ENCODE measurements at regions not wholly inside any gene's neighbourhood (a gene's known extent, or its start where the extent isn't known, plus 50 kb on each side); places are given as distances from the start of the nearest gene placed in this dataset.
"Not testable (repeated sequence)": the region's sequence is repeated elsewhere in the genome, so short reads cannot be mapped to it uniquely, and the experiment has no call there.

DNA sequence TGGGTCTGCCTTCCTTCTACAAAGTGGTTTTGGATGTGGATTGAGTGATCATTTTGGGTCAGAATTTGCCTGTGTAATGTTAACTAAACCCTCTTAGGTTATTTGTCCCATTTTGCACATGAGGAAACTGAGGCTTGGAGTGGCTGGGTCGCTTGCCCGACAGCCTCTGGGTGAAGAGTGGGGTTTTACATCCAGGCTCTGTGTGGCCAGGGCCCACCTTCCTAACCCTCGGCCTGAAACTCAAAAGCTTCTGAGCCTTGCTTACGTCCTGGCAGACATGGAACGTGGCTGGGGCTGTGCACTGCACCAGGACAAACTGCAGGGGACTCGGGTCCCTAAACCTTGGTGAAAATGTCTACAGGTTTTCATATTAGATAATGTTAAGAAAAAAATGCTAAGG lies 542.4 kb downstream of the TBC1D22A start:
- DNase-seq = no peak

DNA sequence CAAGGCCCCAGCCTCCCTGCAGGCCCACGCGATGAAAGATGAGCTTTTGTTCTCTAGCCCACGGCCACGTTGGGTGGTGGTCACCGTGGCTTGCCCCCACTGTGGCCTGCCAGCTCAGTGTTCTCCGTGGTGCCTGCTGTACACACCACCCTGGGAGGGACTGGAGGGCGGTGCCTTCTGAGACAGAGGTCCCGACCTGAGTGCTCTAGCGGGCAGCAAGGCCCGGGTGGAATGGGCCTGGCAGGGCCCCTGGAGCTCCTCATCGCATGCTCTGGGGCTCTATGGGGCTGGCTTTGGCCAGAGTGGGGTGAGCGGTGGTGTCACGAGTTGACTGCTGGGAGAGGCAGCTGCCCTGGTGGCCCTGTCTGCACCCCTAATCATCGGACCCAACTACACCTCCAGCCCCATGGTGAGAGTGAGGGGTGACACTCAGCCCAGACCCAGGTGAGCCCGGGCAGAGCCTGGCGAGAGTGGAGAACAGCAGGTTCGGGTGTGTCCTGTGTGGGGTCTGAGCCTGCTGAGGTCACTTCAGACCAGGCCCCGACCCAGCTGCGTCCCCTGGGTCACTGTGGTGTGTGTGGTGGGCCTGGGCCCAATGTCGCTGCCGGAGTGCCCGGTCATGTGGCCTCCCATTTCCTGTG lies 541.9 kb downstream of the TBC1D22A start:
- DNase-seq = no peak

DNA sequence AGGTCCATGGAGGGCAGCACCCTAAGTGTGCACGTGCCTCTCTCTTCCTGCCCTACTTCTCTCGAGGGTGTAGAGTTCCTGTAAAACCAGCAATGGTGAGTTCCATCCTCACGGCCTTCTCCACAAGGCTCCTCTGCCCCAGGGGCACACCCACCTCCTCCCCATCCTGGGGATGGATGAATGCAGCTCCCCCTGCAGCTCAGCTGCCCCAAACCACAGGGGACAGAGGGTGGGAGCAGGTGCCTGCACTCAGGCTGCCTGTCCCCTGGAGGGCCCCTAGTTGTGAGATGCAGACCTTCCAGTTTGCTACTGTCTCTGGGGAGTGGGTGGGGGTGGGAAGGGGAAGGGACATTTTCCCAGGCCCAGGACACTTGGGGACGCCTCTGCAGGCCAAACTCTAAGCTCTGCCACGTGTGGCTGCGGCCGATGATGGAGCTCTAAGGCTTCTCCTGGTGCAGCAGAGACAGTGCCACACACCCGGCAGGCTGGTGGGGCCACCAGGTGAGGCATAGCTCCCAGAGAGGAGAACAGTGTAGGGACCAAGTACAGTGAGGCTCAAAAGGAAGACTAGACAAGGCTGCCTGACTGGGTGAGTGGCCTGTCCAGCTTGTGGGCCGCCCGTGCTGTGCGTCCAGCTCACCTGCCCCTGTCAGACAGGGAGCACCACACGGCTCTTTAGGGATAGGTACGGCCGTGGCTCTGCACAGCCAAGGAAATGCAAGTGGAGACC lies 540.9 kb downstream of the TBC1D22A start:
- DNase-seq = no peak

DNA sequence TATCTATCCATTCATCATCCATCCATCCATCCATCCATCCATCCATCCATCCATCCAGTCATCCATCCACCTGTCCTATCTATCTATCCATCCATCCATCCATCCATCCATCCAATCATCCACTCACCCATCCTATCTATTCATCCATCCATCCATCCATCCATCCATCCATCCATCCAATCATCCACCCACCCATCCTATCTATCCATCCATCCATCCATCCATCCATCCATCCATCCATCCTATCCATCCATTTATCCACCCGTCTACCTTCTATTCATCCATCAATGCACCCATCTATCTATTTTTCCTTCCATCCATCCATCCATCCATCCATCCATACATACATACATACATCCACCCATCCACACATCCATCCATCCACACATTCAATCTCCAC lies 540.1 kb downstream of the TBC1D22A start:
- DNase-seq = not testable (repeated sequence)

DNA sequence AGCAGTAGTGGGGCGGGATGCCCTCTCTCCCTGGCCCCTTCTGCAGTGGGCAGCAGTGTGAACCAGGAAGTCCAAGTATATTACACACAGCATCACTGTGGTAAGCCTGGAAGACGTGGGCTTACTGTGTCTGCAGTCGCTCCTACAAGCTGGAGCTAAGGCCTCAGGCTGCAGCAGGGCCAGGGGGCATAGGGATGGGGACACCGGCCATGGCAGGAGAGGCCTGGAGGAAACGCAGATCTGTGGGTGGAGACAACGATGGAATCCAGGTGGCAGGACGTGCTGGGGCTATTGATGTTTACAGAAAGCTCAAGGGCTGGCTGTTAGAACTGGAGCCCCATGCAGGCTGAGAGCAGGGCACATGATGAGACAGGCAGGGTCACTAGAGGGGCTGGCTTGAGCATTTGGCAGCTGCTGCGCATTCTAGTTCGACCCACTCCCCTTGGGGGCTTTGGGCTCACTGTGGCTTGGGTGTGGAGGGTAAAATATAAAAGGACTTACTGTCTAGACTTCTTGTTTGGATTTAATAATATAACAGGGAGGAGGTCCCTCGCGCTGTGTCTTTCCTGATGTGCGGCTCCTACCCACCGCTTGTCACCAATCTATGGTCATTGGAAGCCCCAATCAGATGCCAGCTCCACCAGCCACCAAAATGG lies 539.5 kb downstream of the TBC1D22A start:
- DNase-seq = no peak

DNA sequence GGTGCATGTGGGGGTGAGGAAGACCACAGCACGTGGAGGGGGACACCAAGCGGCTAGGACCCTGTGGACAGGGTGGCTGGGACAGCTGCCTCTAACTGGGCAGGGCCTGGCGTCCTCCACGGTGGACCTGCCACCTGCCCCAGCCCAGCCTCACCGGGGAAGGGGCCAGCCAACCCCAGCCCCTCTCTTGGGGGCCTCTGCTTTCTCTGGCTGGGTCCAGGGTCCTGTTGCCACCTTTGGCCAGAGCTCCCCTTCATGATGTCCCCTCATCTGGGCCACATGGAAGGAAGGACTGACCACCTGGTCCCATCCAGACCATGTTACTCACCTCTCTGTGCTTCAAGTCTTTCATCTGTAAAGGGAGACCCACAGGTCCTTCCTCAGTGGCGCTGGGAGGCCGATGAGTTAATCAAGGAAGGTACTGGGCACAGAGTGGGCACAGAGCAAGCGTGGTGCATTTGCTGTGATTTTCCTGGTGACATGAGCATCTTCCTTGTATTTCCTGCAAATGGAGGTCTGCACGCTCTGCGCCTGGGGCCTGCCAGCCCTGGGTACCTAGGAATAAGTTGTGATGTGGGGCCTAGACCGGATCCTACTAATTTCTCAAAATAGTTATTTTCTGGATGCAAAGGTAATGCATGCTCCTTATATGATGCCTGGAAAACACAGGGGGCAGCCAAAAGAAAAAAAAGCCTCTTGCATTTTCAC lies 538.4 kb downstream of the TBC1D22A start:
- DNase-seq = no peak

DNA sequence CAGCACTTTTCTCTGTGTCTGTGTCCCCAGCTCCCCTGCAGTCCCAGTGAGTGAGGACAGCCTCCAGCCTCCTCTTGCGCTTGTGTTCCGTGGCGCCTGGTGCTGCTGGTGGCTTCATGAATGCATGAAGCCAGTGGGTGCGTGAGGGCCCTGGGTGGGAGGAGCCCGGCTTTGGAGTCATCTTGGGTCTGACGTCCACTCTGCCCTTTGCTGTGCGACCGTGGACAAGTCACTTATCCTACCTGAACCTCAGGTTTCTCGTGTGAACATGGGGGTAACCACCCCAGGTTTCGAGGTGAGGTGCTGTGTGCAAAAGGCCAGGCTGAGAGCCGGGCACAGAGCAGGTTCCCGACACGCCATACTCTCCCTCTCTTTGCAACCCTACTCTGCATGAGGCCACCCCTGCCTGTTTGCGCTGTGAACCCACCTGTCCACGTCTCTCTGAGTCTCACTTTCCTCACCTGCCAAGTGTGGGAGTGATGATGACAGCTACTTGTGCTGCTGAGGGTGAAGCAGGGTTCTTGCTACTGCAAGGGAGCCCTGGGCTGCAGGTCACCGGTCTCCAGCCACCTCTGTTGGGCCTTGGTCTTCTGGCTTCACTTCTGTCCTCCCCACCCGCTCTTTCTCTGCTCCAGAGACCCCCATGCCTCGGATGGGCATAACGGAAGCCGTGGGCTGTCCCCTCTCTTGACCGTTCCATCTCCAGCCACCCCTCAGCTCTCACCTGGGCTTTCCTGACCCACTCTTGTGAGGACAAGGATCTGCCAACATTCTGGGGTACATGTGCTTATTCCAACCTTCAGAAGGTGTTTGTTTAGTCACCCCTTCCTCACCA lies 537.6 kb downstream of the TBC1D22A start:
- no peak for DNase-seq

DNA sequence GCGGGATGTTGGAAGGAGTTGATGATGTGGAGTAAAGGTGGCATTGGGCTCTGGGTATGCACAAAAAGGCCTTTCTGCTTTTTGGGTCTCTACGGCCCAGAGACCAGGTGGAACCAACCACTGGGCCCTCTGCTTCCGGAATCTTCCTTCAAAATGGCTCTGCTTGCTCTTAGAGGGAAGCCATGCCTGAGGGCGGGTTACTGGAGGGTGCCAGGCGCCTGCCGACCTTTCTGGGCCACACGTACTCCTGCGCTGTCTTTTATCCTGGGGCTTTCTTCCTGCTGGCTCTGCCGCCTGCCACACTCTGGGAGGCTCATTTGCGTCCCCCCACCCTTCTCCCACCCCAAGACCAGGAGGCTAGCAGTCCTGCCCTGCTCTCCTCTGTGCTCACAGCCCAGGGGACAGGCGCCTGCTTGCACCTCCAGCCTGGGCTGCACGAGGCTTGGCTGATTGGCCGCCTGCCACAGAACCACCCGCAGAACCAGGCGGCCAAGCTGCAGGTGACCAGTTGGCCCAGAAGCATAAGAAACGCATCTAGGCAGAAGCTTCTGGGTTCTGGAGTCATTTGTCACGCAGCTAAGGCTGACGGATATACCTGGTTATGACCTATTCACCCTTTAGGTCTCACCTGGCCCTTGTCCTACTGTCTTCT lies 536.9 kb downstream of the TBC1D22A start:
- DNase-seq = no peak

DNA sequence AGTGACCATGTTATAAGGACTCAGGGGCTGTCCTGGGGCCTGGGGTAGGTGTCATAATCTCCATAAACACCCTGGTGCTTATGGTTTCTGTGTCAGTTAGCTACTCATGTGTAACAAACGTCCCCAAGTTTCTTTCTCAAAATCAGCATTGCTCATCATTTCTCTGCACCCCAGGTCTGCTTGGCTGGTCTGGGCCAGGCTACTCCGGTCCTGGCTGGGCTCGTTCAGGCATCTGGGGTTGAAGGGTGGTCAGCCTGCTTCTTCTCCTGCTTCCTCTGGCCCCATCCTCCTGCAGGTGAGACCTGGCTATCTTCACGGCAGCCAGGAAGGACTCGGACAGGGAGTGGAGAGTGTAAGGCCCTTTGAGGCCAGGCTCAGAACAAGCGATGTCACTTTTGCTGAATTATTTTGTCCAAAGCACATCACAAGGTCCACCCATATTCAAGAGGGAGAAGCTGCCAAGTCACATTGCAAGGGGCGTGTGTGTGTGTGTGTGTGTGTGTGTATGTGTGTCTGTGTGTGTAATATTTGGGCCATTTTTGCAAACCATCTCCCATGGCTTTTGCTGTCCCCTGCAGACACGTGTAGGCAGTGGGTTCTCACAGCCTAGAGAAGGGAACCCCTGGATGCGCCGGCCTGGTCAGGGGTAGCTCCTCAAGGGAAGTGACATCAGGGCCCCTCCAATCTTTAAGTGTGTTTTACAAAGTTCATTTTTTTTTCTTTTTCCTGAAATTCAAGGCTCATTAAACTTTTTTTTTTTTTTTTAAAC lies 535.8 kb downstream of the TBC1D22A start:
- no peak for DNase-seq

DNA sequence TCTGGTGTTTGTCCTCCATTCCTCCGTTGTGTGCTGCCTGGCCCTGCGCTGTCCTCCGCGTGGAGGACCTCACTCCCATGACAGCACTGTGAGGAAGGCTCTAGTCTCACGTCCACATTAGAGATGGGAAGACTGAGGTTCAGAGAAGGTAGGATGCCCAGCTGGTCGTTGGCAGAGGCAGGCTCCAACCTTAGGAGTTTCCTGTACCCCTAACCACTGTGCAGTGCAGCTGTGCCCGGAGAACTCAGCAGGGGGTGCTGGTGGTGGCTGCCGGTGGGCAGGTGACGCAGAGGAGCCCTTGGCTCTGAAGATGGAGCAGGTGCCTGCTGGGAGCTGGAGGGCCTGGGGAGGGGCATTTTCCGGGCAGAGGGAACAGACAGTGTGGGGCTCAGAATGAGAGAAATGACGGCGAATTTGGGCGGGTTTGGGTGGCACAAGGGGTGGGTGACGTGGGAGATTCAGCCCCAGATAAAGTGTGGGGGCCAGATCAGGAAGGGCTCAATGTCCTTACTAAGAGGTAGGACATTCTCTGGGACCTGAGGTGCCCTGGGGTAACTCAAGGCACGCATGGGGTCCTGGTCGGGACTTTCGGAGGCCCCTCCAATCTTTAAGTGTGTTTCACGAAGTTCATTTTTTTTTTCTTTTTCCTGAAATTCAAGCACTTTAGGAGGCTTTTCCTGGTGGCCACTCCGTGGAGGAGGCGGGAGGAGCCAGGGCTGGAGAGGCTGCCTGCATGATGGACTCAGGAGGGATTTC lies 535.0 kb downstream of the TBC1D22A start:
- DNase-seq = no peak

DNA sequence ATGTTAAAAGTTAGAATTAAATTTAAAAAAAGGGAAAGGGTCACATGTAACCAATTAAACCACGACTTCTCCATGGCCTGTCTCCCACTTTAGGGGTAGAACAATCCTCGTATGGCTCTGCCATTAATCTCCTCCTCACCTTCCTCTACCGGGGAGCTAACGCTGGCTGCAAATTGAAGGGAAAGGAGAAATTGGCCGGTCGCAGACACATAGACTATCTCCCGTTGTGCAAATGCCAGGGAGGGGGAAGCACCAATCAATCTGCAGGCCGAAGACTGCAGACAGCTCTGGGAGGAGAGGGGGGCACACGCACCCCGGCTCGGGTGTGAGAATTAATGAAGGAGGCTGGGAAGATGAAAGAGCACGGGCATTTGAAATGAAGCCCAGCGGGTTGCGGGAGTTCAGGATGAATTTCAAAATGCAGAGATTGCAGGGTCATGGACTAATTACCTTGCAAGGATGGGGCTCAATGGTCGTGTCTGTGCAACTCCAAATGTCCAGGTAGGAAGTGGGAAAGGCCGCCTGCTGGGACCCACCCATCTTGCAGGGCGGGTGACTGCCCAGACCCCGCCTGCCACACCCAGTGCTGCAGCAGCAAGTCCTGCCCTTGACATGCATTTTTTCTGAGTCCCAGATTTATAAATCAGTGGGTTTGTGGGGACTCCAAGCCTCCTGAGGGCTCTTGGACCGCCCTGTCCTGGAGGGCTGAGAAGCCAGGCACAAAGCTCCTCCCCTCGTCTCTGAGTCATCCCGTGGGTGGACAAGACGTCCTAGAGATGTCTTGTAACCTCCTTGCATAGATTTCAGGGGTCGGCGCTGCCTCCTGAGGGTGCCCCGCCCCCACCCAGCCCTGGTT lies 534.2 kb downstream of the TBC1D22A start:
- DNase-seq = no peak

DNA sequence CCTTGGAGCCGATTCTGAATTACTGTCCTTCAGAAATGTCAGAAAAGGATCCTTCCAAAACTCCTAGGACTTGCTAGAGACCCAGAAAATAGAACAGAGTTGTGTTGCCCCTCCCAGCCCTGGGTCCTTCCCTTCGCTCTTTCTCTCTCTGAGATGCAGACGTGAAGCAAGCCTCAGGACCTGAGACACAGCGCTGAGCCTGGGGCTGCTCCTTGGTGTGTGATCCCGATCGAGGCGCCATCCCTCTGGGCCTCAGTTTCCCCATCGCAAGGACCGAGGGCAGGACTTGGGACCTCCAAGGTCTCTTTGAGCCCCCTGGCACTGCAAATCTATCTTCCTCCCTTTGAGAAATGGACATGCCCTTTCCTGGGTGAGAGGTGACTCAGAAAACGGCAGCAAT lies 533.5 kb downstream of the TBC1D22A start:
- no peak for DNase-seq

DNA sequence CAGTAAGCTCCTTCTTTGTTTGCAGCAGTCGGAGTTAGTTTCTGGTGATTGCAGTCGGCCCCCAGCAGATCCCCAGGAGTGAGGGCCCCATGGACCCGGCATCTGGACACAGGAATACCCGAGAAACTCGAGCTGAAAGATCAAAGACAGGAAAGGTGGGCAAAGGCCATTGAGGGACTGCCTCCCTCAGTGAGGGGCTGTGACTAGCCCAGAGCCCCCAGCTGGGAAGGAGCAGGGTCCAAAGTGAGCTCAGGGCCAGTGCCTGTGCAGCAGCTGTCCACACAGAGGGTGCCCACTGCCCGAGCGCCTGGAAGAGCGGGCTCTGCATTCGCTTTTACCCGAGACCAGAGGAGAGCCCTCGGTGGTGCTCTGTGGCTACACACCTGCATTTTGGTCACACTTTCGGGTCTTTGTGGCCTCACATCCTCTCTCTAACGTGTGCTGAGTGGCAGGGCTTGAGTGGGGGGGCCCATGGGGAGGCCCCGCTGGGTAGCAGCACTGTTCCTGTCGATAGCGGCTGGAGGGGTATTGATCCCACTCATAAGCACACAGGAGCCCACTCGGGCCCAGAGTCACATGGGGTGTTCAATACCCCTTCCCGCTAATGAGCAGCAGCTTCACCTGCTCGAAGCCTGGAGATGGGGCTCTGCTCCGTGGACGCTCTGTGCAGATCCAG lies 532.9 kb downstream of the TBC1D22A start:
- no peak for DNase-seq

DNA sequence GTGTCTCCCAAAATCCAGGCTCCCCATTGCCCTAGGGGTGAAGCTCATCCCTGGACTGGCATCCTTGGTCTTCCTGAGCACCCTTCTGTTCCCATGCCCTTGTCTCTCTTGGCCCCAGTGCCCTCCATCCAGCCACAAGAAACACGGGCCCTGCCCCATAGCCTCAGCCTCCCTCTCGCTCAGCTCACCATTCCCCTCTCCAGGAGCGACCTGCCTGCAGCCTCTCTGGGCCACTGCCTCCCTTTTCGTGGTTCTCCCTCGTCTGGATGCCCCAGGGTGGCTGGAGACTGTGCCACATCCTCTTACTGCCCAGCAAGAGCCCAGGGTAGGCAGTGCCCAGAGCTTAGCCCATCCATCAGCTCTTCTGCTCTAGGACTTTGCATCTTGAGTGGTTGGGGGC lies 532.1 kb downstream of the TBC1D22A start:
- no peak for DNase-seq

DNA sequence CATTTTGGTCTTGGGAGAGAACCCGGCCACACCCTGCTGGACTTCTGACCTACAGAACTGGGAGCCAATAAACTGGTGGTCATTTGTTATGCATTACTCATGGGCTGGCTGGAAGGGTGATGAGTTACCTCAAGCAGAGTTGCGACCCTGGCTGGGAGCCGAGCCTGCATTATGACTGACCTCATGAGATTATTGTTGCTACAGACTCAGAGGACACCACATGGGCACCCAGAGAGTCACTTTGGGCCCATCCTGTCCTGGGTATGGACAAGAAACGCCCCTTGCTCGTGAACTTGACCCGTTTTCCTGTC lies 531.7 kb downstream of the TBC1D22A start:
- no peak for DNase-seq

DNA sequence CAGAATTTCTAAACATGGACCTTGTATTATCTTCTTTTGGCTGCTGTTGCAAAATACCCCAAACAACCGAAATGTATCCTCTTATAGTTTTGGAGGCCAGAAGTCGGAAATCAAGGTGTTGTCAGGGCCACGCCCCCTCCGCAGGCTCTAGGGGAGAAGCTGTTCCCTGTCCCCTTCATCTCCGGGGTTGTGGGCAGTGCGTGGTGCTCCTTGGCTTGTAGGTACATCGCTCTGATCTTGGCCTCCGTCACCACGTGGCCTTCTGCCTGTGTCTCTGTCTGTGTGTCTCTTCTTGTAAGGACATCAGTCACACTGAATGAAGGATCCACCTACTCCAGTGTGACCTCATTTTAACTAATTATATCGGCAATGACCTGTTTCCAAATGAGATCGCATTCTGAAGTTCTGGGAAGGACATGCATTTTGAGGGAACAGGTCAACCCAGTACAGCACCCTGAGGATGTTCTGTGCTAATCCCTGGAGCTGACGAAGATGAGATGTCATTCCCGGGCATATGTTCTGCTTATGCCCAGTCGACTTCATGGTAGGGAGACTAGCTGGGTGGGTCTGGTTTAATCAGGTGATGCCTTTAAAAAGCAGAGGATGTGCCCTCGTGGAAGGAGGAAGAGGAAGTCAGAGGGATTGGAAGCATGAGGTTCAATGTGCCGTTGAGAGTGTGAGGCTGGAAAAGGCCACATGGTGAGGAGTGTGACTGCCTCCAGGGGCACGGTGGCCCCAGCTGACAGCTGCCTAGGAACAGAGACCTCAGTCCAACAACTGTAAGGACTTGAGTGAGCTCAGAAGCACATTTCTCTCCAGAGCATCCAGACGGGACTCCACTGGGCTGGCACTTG lies 531.1 kb downstream of the TBC1D22A start:
- no peak for DNase-seq

DNA sequence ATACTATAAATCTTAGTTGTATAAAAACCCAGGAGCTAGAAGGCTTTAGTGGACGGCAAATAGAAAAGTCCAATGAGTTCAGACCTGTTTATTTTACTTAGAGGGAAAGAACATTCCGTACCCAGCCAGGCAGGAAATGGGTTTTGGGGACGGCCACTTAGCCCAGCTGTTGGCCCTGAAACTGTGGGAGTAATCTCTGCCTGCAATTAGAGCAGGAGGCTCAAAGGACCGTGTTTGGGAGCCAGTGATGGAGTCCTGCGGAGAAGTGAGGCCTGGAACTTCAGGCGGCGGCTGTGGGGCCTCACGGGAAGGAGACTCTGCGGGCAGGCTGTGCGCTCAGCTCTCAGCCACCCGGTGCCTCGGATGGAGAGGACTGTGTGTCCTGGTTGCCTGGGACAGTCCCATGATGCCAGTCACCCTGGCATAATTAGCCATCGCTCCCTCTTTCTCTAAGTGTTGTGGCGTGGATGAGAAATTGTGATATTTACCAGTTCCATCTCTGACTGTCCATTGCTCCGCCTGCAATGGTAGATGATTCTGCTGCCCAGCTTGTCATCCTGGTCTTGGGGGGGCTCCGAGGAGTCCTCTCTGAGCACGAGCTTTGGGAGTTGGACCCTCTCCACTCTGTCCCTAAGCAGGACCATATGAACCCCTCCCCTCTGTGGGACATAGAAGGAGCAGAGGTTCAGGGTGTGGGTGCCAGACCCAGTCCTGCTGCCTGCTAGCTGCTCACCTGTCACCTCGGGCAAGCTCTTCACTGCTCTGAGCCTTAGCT lies 530.3 kb downstream of the TBC1D22A start:
- DNase-seq = no peak
